ENCODE measurements at regions not wholly inside any gene's neighbourhood (a gene's known extent, or its start where the extent isn't known, plus 50 kb on each side); places are given as distances from the start of the nearest gene placed in this dataset.

DNA sequence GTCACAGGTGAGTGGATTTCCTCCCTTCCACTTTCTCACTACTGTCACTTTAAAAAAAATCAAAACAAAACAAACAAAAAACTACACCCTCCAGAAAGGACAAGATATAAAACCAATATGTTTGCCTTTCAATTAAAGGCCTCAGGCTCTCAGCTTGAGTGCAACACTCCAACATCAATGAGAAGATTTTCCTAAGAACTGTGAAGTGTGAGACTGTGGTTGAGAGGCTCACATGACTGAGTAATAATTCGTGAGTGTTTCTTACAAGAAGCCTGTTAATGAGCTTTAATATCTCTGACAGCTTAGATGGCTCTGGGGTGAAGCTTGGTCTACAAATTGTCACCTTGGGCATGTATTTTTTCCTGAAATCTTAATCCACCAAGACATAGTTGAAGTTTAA lies 216.1 kb downstream of the ETAA1 start (continued):
- no peak for TF ChIP-seq ARID4B (CRISPR knock-in tag; IDR thresholded peaks at IDR 0.05; ENCODE audit: borderline replicate concordance)

DNA sequence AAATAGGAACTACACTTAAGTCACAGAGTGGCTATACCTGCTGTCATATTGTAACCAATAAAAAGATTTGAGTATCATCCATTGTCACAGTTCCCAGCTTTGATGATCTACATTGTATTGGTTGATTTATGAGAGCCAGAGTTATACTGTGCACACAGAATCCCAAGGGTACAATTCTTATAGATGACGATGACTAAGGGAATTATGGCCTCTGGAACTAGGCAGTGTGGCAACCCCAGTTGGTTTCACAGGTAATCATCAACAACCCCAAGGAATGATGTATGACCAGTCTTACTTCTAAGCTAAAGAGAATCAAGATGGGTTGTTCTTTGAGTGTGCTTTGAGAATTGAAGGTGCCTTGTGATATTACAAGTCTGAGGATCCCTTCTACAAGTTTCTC lies 217.3 kb downstream of the ETAA1 start:
- H3K4me1 Mint-ChIP-seq = no peaks in the 10 kb centered on the region
- H3K27me3 Mint-ChIP-seq (ENCODE audit: low read depth) = no peaks in the 10 kb centered on the region
- TF ChIP-seq JAZF1 (CRISPR knock-in tag; IDR thresholded peaks at IDR 0.05) = no peak
- no peak for TF ChIP-seq STAT6 (CRISPR knock-in tag; conservative IDR thresholded peaks at IDR 0.05; ENCODE audit: low read depth)
- TF ChIP-seq, protein P1, sequence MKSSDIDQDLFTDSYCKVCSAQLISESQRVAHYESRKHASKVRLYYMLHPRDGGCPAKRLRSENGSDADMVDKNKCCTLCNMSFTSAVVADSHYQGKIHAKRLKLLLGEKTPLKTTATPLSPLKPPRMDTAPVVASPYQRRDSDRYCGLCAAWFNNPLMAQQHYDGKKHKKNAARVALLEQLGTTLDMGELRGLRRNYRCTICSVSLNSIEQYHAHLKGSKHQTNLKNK (CRISPR knock-in tag; IDR thresholded peaks at IDR 0.05) = no peak
- no peak for TF ChIP-seq OVOL2 (CRISPR knock-in tag; IDR thresholded peaks at IDR 0.05; ENCODE audit: borderline replicate concordance)
- H3K4me3 Mint-ChIP-seq = no peak overlapping the region
- no peaks in the 10 kb centered on the region for H3K9me3 Mint-ChIP-seq
- no peak for DNase-seq (ENCODE audit: low spot score)
- H3K36me3 Mint-ChIP-seq = no peaks in the 10 kb centered on the region
- ChIA-PET CTCF (no interaction called here), POLR2A (no interaction called here)
- ATAC-seq = no peak
- H3K27ac Mint-ChIP-seq = no peak overlapping the region

DNA sequence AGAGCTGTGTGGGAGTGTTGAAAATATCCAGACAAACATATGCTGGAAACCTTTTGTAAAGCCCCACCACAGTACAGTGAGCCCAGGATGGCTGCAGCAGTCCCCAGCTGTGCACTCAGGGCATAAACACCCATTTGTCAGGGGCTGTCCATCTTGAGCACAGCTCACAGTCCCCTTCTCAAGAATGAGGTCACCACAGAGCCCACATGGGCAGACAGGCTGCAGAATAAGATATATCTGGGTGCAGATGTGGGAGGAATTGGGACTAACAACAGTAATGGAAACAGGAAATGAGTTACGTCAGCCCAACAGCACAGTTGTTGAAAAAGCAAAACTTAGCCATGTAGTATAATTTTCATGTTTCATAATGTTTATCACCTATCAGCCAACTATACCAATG lies 219.6 kb downstream of the ETAA1 start:
- ATAC-seq (no peak), DNase-seq (ENCODE audit: low spot score) (no peak)
- Mint-ChIP-seq H3K27me3 (ENCODE audit: low read depth) (no peaks in the 10 kb centered on the region), H3K36me3 (no peaks in the 10 kb centered on the region), H3K4me1 (no peaks in the 10 kb centered on the region), H3K9me3 (no peaks in the 10 kb centered on the region), H3K4me3 (no peak overlapping the region), H3K27ac (no peak overlapping the region)
- POLR2A ChIA-PET = no interaction called here
- TF ChIP-seq IRF1 (CRISPR knock-in tag; IDR thresholded peaks at IDR 0.05) (no peak), ZNF121 (CRISPR knock-in tag; IDR thresholded peaks at IDR 0.05) (no peak), USF2 (CRISPR knock-in tag; IDR thresholded peaks at IDR 0.05) (no peak), CDX4 (CRISPR knock-in tag; IDR thresholded peaks at IDR 0.05; ENCODE audit: borderline replicate concordance) (no peak), ELF4 (CRISPR knock-in tag; IDR thresholded peaks at IDR 0.05; ENCODE audit: low read depth) (no peak), E2F4 (CRISPR knock-in tag; IDR thresholded peaks at IDR 0.05; ENCODE audit: borderline replicate concordance, low read depth) (no peak)
- TF ChIP-seq, protein P2, sequence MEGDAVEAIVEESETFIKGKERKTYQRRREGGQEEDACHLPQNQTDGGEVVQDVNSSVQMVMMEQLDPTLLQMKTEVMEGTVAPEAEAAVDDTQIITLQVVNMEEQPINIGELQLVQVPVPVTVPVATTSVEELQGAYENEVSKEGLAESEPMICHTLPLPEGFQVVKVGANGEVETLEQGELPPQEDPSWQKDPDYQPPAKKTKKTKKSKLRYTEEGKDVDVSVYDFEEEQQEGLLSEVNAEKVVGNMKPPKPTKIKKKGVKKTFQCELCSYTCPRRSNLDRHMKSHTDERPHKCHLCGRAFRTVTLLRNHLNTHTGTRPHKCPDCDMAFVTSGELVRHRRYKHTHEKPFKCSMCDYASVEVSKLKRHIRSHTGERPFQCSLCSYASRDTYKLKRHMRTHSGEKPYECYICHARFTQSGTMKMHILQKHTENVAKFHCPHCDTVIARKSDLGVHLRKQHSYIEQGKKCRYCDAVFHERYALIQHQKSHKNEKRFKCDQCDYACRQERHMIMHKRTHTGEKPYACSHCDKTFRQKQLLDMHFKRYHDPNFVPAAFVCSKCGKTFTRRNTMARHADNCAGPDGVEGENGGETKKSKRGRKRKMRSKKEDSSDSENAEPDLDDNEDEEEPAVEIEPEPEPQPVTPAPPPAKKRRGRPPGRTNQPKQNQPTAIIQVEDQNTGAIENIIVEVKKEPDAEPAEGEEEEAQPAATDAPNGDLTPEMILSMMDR (IDR thresholded peaks at IDR 0.05) = no peak
- CTCF ChIA-PET = interaction anchor here (1.4 kb wide), 1 partner anchor 34 kb away, joined by 4 read pairs; no protein-coding TSS in a partner anchor
